AG09319 (cell line): ENCODE measurements at regions not wholly inside any gene's neighbourhood (a gene's known extent, or its start where the extent isn't known, plus 50 kb on each side); places are given as distances from the start of the nearest gene placed in this dataset.

Source experiments
- DNase-seq: peaks from one replicate; pipeline ENCODE4 v3.0.0-alpha.2; 2010; ENCODE audit warnings: low read depth; ENCODE audit errors: extremely low read depth
- CTCF ChIP-seq: IDR thresholded peaks from 2 replicates; pipeline ENCODE4 v1.5.1; 2011; ENCODE audit warnings: low read depth, mild to moderate bottlenecking, inconsistent platforms, low read length, moderate library complexity

GRCh38 chr22:27625769-27626674, 175.5 kb downstream of the MN1 start:
- no peak for DNase-seq

GRCh38 chr22:27626675-27627443, 174.7 kb downstream of the MN1 start:
- TF ChIP-seq CTCF, result no peak
- no peak for DNase-seq

More at GRCh38 chr22:27625769-27626674, 175.5 kb downstream of the MN1 start:
- no peak for TF ChIP-seq CTCF

- no peak for TF ChIP-seq CTCF
Observed at GRCh38 chr22:27627444-27627833, 174.1 kb downstream of the MN1 start.

GRCh38 chr22:27627901-27628300, 173.7 kb downstream of the MN1 start:
- DNase-seq, result no peak
- TF ChIP-seq CTCF, result no peak

More at GRCh38 chr22:27627444-27627833, 174.1 kb downstream of the MN1 start:
- no peak for DNase-seq

GRCh38 chr22:27628341-27628740, 173.2 kb downstream of the MN1 start:
- no peak for TF ChIP-seq CTCF
- no peak for DNase-seq

GRCh38 chr22:27628891-27629631, 172.5 kb downstream of the MN1 start:
- no peak for DNase-seq
- TF ChIP-seq CTCF, result no peak
